ENCODE measurements at regions not wholly inside any gene's neighbourhood (a gene's known extent, or its start where the extent isn't known, plus 50 kb on each side); places are given as distances from the start of the nearest gene placed in this dataset.

DNA sequence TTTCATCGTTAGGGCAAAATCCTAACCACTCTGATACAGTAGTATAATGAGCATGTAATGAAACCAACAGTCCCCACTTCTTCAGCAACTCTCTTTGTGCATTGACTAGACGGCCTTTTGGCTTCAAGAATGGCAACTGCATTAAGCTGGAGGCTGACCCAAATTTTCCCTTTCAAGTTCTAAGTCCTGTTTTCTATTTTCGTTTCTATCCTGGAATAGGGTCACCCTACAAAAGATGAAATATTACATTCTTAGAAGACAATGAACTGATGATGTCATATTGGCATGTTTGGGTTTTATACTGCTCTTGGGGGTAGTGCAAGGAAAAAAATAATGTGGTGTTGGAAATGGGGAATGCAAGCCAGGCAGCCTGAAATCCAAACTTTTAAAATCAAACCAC, 254.4 kb downstream of the ETAA1 start:
- intact Hi-C loops (cut with DNase I; ENCODE audit: low total_unique reads) (no loop called here), in situ Hi-C loops (cut with MboI; ENCODE audit: low pct_ligation_motif_present in 1 of 4, low pct_unique_long_range_greater_than_20kb in 1 of 4, low sequenced_read_pairs in 3 of 4) (no loop called here)
- 37 to 51% methylated on average over 3 of the region's 3 CpGs for WGBS, 2 donors (ENCODE audit: low coverage in 1 of 2)
- TF ChIP-seq POLR2AphosphoS5 (IDR thresholded peaks at IDR 0.05), result no peak
- no peak for TF ChIP-seq EP300 (IDR thresholded peaks at IDR 0.05; ENCODE audit: low read depth)
- no peak for TF ChIP-seq CTCF (IDR thresholded peaks at IDR 0.05)
- Histone ChIP-seq H3K27me3 (no peaks in the 10 kb centered on the region), H3K27ac (peak overlapping the region; percentile 6 to 83 (median 78)), H3K4me3 (no peak overlapping the region), H3K36me3 (no peaks in the 10 kb centered on the region), H3K4me1 (peaks cover 2 to 26% (median 10%) of the 10 kb centered on the region in 4 donors), H3K9me3 (no peaks in the 10 kb centered on the region)
- DNase-seq, result no peak

DNA sequence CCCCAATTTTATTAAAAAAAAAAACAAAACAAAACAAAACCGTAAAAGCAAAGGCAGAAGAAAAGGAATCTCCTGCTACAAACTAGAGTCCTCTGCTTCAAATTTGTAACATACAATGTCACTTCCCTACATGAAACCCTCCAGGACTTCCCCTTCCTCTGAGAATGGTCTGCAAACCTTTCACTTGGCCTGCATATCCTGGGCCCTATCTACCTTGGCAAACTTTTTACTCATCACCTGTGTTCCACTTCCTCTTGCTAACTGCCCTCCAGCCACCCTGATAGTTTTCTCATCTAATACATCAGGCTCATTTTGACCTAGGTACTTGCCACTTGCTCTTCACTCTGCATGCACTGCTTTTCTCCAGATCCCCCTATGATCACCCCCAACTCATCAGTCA, 255.5 kb downstream of the ETAA1 start:
- Histone ChIP-seq H3K9me3 (no peaks in the 10 kb centered on the region), H3K27ac (no peak overlapping the region), H3K27me3 (no peaks in the 10 kb centered on the region), H3K4me1 (peaks cover 2 to 26% (median 10%) of the 10 kb centered on the region in 4 donors), H3K4me3 (no peak overlapping the region), H3K36me3 (no peaks in the 10 kb centered on the region)
- intact Hi-C loops (cut with DNase I; ENCODE audit: low total_unique reads), result no loop called here
- no peak for TF ChIP-seq CTCF (IDR thresholded peaks at IDR 0.05)
- no peak for TF ChIP-seq EP300 (IDR thresholded peaks at IDR 0.05; ENCODE audit: low read depth)
- no peak for TF ChIP-seq POLR2A (IDR thresholded peaks at IDR 0.05)
- TF ChIP-seq POLR2AphosphoS5 (IDR thresholded peaks at IDR 0.05), result no peak
- WGBS, 2 donors (ENCODE audit: low coverage in 1 of 2), result 56 to 79% methylated on average over 1 of the region's 1 CpG
- in situ Hi-C loops (cut with MboI; ENCODE audit: low pct_ligation_motif_present in 1 of 4, low pct_unique_long_range_greater_than_20kb in 1 of 4, low sequenced_read_pairs in 3 of 4), result no loop called here
- DNase-seq, result no peak

DNA sequence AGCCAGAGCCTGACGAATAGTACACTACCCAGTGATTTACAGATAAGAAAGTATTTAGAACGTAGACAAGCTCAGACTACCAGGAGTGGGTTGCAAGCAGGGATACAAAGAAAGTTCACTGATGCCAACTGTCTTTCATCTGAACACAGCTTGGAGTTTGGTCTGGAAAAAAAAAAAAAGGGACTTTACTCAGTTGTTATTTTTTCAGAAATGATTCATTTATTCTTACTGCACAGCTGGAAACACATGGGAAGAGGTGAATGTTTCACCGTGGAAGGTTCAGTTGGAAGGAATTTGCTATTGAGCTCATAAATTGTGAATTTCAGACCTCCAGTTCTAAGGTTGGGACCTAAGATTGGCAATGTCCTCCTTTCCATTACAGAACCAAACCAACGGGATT, 259.7 kb downstream of the ETAA1 start:
- in situ Hi-C loops (cut with MboI; ENCODE audit: low pct_ligation_motif_present in 1 of 4, low pct_unique_long_range_greater_than_20kb in 1 of 4, low sequenced_read_pairs in 3 of 4), result no loop called here
- no peak for DNase-seq
- intact Hi-C loops (cut with DNase I; ENCODE audit: low total_unique reads), result no loop called here
- no peak overlapping the region for H3K4me3 ChIP-seq
- no peaks in the 10 kb centered on the region for H3K4me1 ChIP-seq
- no peak overlapping the region for H3K27ac ChIP-seq
- no peaks in the 10 kb centered on the region for H3K36me3 ChIP-seq
- peaks cover 0 to 5% of the 10 kb centered on the region in 2 donors for H3K9me3 ChIP-seq
- TF ChIP-seq CTCF (IDR thresholded peaks at IDR 0.05) (no peak), POLR2A (IDR thresholded peaks at IDR 0.05) (no peak), EP300 (IDR thresholded peaks at IDR 0.05; ENCODE audit: low read depth) (no peak), POLR2AphosphoS5 (IDR thresholded peaks at IDR 0.05) (no peak)
- no peaks in the 10 kb centered on the region for H3K27me3 ChIP-seq
- WGBS, 2 donors (ENCODE audit: low coverage in 1 of 2), result 58% methylated on average over 2 to 4 of the region's 4 CpGs

DNA sequence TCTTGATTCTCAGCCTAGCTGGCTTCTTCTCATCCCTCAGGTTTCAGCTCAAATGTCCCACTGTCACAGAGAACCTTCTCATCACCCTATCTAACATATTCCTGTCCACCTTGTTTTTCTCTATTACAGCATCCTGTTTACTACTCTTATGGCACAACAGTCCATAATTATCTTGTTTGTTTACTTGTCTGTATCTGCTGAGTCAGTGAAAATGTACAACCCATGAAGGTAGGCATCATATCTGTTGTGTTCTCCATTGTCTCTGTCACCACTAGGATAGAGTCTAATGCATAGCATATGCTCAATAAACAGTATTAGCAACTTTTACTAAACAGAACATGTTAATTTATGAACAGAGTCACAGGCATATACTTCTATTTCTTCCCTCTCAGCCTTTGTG, 261.7 kb downstream of the ETAA1 start:
- H3K27me3 ChIP-seq, result no peaks in the 10 kb centered on the region
- intact Hi-C loops (cut with DNase I; ENCODE audit: low total_unique reads) (no loop called here), in situ Hi-C loops (cut with MboI; ENCODE audit: low pct_ligation_motif_present in 1 of 4, low pct_unique_long_range_greater_than_20kb in 1 of 4, low sequenced_read_pairs in 3 of 4) (no loop called here)
- no peaks in the 10 kb centered on the region for H3K36me3 ChIP-seq
- no peak for DNase-seq
- H3K4me1 ChIP-seq, result no peaks in the 10 kb centered on the region
- H3K27ac ChIP-seq, result no peak overlapping the region
- H3K9me3 ChIP-seq, result peaks cover 0 to 5% of the 10 kb centered on the region in 2 donors
- no peak for TF ChIP-seq EP300 (IDR thresholded peaks at IDR 0.05; ENCODE audit: low read depth)
- no peak for TF ChIP-seq POLR2A (IDR thresholded peaks at IDR 0.05)
- TF ChIP-seq CTCF (IDR thresholded peaks at IDR 0.05), result no peak
- no peak for TF ChIP-seq POLR2AphosphoS5 (IDR thresholded peaks at IDR 0.05)
- no peak overlapping the region for H3K4me3 ChIP-seq

Data from transverse colon (tissue), 4 donors.